ENCODE measurements at regions not wholly inside any gene's neighbourhood (a gene's known extent, or its start where the extent isn't known, plus 50 kb on each side); places are given as distances from the start of the nearest gene placed in this dataset.

DNA sequence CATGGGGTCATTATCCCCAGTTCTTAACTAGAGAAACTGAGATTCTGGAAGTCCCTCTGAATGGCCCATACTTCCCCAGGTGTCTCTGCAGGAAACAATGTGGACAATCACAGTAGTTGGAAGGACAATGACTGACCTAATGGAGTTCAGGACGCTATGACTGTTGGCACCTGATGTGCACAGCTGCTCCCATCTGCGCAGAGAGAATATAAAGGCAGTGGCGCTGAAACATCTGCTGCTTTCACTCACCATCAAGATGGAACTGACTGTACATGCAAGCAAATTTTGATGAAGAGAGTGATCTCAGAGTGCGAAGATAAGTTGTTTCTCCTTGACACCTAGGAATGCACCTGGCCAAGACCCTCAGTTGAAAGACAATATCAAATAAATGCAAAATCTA lies 395.7 kb upstream of the ASIC2 start:
- TF ChIP-seq, protein P1, sequence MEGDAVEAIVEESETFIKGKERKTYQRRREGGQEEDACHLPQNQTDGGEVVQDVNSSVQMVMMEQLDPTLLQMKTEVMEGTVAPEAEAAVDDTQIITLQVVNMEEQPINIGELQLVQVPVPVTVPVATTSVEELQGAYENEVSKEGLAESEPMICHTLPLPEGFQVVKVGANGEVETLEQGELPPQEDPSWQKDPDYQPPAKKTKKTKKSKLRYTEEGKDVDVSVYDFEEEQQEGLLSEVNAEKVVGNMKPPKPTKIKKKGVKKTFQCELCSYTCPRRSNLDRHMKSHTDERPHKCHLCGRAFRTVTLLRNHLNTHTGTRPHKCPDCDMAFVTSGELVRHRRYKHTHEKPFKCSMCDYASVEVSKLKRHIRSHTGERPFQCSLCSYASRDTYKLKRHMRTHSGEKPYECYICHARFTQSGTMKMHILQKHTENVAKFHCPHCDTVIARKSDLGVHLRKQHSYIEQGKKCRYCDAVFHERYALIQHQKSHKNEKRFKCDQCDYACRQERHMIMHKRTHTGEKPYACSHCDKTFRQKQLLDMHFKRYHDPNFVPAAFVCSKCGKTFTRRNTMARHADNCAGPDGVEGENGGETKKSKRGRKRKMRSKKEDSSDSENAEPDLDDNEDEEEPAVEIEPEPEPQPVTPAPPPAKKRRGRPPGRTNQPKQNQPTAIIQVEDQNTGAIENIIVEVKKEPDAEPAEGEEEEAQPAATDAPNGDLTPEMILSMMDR (IDR thresholded peaks at IDR 0.05): no peak
- no peak for TF ChIP-seq POLR2A (IDR thresholded peaks at IDR 0.05)
